A673 (cell line): ENCODE measurements at regions not wholly inside any gene's neighbourhood (a gene's known extent, or its start where the extent isn't known, plus 50 kb on each side); places are given as distances from the start of the nearest gene placed in this dataset.

Source experiments
- BruUV-seq: library from RNA; stranded (reverse); fragments of 400-500 nt; replicated peaks from 2 replicates; lab custom pipeline; 2021; lab: Mats Ljungman, UMichigan
- CTCF ChIA-PET: fragments of 300-600 bp; sonication (Branson Sonifier 250); formaldehyde crosslinking; loops from one replicate; lab custom pipeline; 2022; ENCODE audit warnings: antibody characterized with exemption; lab: Charles Lee
- POLR2A ChIA-PET: fragments of 300-600 bp; sonication (Branson Sonifier 250); formaldehyde crosslinking; loops from one replicate; lab custom pipeline; 2022; ENCODE audit warnings: antibody characterized with exemption; ENCODE audit not compliant: low non-redundant PET; lab: Charles Lee
- DNase-seq: peaks from one replicate; pipeline ENCODE4 v3.0.0-alpha.2; 2015; ENCODE audit warnings: low spot score
- H3K27ac ChIP-seq: fragments of 200-600 bp; sonication (generic); 2 replicates; pipeline ENCODE4 v1.5.1; 2016; ENCODE audit warnings: mixed run types, low read depth, mild to moderate bottlenecking, mixed read lengths, antibody characterized with exemption, low read length; ENCODE audit not compliant: poor library complexity, severe bottlenecking
- H3K27me3 ChIP-seq: fragments of 200-600 bp; sonication (generic); replicated peaks from 2 replicates; pipeline ENCODE4 v1.6.1; 2017; ENCODE audit warnings: mixed run types, low read depth, mild to moderate bottlenecking, mixed read lengths, antibody characterized with exemption, low read length; ENCODE audit not compliant: insufficient read depth, poor library complexity
- H3K36me3 ChIP-seq: fragments of 200-600 bp; sonication (generic); 2 replicates; pipeline ENCODE4 v1.6.1; 2016; ENCODE audit warnings: mixed run types, mild to moderate bottlenecking, mixed read lengths, antibody characterized with exemption, low read length; ENCODE audit not compliant: insufficient read depth, poor library complexity, severe bottlenecking
- H3K4me1 ChIP-seq: fragments of 200-600 bp; sonication (generic); 2 replicates; pipeline ENCODE4 v1.6.1; 2017; ENCODE audit warnings: mixed run types, mild to moderate bottlenecking, mixed read lengths, antibody characterized with exemption, low read length; ENCODE audit not compliant: insufficient read depth, poor library complexity, severe bottlenecking
- H3K4me3 ChIP-seq: fragments of 200-600 bp; sonication (generic); 2 replicates; pipeline ENCODE4 v1.5.1; 2016; ENCODE audit warnings: low read depth, mixed run types, mild to moderate bottlenecking, mixed read lengths, low read length; ENCODE audit not compliant: poor library complexity, severe bottlenecking
- H3K9me3 ChIP-seq: fragments of 200-600 bp; sonication (generic); 2 replicates; pipeline ENCODE4 v1.6.1; 2016; ENCODE audit warnings: mixed run types, low read depth, mild to moderate bottlenecking, mixed read lengths, antibody characterized with exemption, low read length; ENCODE audit not compliant: poor library complexity, severe bottlenecking
- EZH2 ChIP-seq: fragments of 200-600 bp; sonication (generic); IDR thresholded peaks from 2 replicates; pipeline ENCODE4 v1.6.1; 2017; ENCODE audit warnings: borderline replicate concordance, low read depth, mild to moderate bottlenecking, mixed read lengths, antibody characterized with exemption, low read length; ENCODE audit not compliant: poor library complexity, severe bottlenecking
- intact Hi-C: fragments of 100-400 bp; cut with micrococcal nuclease; formaldehyde crosslinking; loops from one replicate; pipeline ENCODE4 v1.10.0; 2022; ENCODE audit not compliant: unreplicated experiment
- TF ChIP-seq, protein P1 (sequence below): fragments of 300-800, 200-600 bp; sonication (generic); conservative IDR thresholded peaks from 2 replicates; pipeline ENCODE4 v1.5.1; 2017; ENCODE audit warnings: low read depth, mild to moderate bottlenecking, antibody characterized with exemption, low read length, moderate library complexity, mixed read lengths

DNA sequence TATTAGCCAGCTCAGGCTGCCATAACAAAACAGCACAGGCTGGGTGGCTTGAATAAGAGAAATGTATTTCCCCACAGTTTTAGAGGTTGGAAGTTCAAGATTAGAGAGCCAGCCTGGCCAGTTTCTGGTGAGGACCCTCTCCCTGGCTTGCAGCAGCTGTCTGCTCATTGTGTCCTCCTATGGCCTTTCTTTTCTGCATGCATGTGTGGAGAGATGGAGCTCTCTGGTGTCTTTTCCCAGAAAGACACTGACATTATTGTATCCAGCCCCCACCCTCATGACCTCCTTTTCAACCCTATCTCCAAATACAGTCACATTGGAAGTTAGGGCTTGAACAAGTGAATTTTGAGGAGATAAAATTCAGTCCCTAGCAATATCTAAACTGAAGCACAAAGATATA is 263.8 kb upstream of the PABPC4L start:
- Histone ChIP-seq H3K9me3 (no peaks in the 10 kb centered on the region), H3K36me3 (no peaks in the 10 kb centered on the region), H3K27me3 (no peaks in the 10 kb centered on the region), H3K4me3 (no peak overlapping the region), H3K4me1 (no peaks in the 10 kb centered on the region), H3K27ac (no peak overlapping the region)
- DNase-seq, result no peak
- BruUV-seq, result no TSS peak
- CTCF ChIA-PET, result no interaction called here
- no peak for TF ChIP-seq EZH2
- TF ChIP-seq, protein P1, sequence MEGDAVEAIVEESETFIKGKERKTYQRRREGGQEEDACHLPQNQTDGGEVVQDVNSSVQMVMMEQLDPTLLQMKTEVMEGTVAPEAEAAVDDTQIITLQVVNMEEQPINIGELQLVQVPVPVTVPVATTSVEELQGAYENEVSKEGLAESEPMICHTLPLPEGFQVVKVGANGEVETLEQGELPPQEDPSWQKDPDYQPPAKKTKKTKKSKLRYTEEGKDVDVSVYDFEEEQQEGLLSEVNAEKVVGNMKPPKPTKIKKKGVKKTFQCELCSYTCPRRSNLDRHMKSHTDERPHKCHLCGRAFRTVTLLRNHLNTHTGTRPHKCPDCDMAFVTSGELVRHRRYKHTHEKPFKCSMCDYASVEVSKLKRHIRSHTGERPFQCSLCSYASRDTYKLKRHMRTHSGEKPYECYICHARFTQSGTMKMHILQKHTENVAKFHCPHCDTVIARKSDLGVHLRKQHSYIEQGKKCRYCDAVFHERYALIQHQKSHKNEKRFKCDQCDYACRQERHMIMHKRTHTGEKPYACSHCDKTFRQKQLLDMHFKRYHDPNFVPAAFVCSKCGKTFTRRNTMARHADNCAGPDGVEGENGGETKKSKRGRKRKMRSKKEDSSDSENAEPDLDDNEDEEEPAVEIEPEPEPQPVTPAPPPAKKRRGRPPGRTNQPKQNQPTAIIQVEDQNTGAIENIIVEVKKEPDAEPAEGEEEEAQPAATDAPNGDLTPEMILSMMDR, result no peak
- intact Hi-C loops, result no loop called here
- POLR2A ChIA-PET, result no interaction called here

DNA sequence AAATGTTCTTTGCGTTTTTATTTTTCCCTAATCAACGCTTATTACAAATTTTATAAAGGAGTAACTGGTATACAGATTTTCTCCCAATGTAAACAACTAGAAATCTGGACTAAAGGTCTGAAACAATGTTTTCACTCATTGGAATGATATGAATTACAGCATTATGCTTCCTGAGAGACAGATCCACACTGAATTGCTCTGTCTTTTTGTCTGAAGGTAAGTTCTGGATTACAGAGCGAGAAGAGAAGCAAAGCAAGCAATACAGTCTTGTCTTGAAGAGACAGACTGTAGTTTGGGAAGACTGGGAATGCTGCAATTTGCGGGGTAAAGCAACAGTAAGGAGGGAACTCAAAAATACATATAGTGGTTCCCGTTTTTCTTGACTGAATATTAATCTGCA is 262.2 kb upstream of the PABPC4L start:
- intact Hi-C loops, result no loop called here
- no peaks in the 10 kb centered on the region for H3K4me1 ChIP-seq

DNA sequence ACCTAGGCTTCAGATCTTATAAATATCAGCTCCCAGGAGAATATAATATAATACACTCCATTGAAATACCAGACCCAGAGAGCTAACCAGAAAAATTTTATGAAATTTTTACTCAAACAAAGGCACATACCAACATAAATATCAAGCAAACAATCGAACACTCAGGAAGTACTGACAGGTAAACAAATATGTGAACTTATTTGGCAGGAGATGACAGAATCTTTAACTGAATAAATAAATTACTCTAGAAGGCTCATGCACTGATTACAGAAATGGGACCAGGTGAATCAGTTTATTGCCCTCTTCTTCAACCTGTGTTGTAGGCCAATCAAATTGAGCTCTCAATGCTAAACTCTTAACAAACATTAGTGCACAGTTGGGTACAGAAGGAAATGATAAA is 225.2 kb upstream of the PABPC4L start:
- Histone ChIP-seq H3K36me3 (no peaks in the 10 kb centered on the region), H3K27ac (no peak overlapping the region), H3K4me1 (no peaks in the 10 kb centered on the region), H3K27me3 (no peaks in the 10 kb centered on the region), H3K9me3 (no peaks in the 10 kb centered on the region), H3K4me3 (no peak overlapping the region)
- DNase-seq, result no peak
- BruUV-seq, result no TSS peak
- ChIA-PET CTCF (no interaction called here), POLR2A (no interaction called here)
- TF ChIP-seq, protein P1, result no peak
- no peak for TF ChIP-seq EZH2
- intact Hi-C loops, result no loop called here

More for the DNA sequence above, 262.2 kb upstream of the PABPC4L start:
- Histone ChIP-seq H3K36me3 (no peaks in the 10 kb centered on the region), H3K27me3 (no peaks in the 10 kb centered on the region), H3K4me3 (no peak overlapping the region), H3K27ac (no peak overlapping the region), H3K9me3 (no peaks in the 10 kb centered on the region)
- TF ChIP-seq, protein P1, result no peak
- TF ChIP-seq EZH2, result no peak
- POLR2A ChIA-PET, result no interaction called here
- no peak for DNase-seq
- CTCF ChIA-PET, result no interaction called here
- BruUV-seq, result no TSS peak
